LNCaP clone FGC (cell line): ENCODE measurements at regions not wholly inside any gene's neighbourhood (a gene's known extent, or its start where the extent isn't known, plus 50 kb on each side); places are given as distances from the start of the nearest gene placed in this dataset.

ENCODE experiments used
- DNase-seq: peaks from one replicate; pipeline ENCODE4 v3.0.0-alpha.2; 2011; ENCODE audit warnings: low read depth
- H3K4me3 ChIP-seq: 2 replicates; pipeline ENCODE4 v1.5.1; 2011; ENCODE audit warnings: mild to moderate bottlenecking, low read depth, low read length, control low read depth
- CTCF ChIP-seq: IDR thresholded peaks from 2 replicates; pipeline ENCODE4 v1.5.1; 2012; ENCODE audit warnings: mild to moderate bottlenecking; ENCODE audit not compliant: control insufficient read depth, insufficient read depth; ENCODE audit errors: extremely low read depth

- no peak overlapping the region for H3K4me3 ChIP-seq
- no peak for TF ChIP-seq CTCF
- DNase-seq = no peak
Observed at GRCh38 chr2:189298038-189298437, 118.5 kb upstream of the COL5A2 start.

- DNase-seq = no peak
- no peak for TF ChIP-seq CTCF
- no peak overlapping the region for H3K4me3 ChIP-seq
Observed at GRCh38 chr2:189298481-189298880, 118.9 kb upstream of the COL5A2 start.

GRCh38 chr2:189299974-189300373 lies 120.4 kb upstream of the COL5A2 start:
- DNase-seq = no peak
- TF ChIP-seq CTCF = no peak
- H3K4me3 ChIP-seq = no peak overlapping the region

GRCh38 chr2:189300916-189301315 lies 121.4 kb upstream of the COL5A2 start:
- no peak for TF ChIP-seq CTCF
- no peak for DNase-seq
- no peak overlapping the region for H3K4me3 ChIP-seq

- TF ChIP-seq CTCF = no peak
- DNase-seq = no peak
- no peak overlapping the region for H3K4me3 ChIP-seq
Observed at GRCh38 chr2:189302274-189302948, 122.8 kb upstream of the COL5A2 start.

- no peak overlapping the region for H3K4me3 ChIP-seq
- no peak for TF ChIP-seq CTCF
- DNase-seq = no peak
Observed at GRCh38 chr2:189304360-189304759, 124.8 kb upstream of the COL5A2 start.

GRCh38 chr2:189305291-189305943 lies 125.9 kb upstream of the COL5A2 start:
- DNase-seq = no peak
- TF ChIP-seq CTCF = no peak
- H3K4me3 ChIP-seq = no peak overlapping the region
